Naive B cell (primary cell): ENCODE measurements at regions not wholly inside any gene's neighbourhood (a gene's known extent, or its start where the extent isn't known, plus 50 kb on each side); places are given as distances from the start of the nearest gene placed in this dataset.
"Not testable (repeated sequence)": the region's sequence is repeated elsewhere in the genome, so short reads cannot be mapped to it uniquely, and the experiment has no call there.

Experiments used
- ATAC-seq, 2 donors: fragments of 150-1000 bp; cut with Tn5 transposase; 2 replicates each; pipeline ENCODE4 v1.10.0; 2021; ENCODE audit warnings: low read depth in 2 of 2, mild to moderate bottlenecking in 2 of 2, moderate library complexity in 2 of 2
- DNase-seq: peaks from one replicate; pipeline ENCODE4 v3.0.0; 2022
- H3K27ac Mint-ChIP-seq, 6 donors: one replicate each; pipeline ENCODE4 v1.8.0; 2020 to 2022; ENCODE audit warnings: mild to moderate bottlenecking in 6 of 6, mixed read lengths in 6 of 6, moderate library complexity in 5 of 6, inconsistent platforms in 2 of 6
- H3K27me3 Mint-ChIP-seq, 3 donors: one replicate each; pipeline ENCODE4 v1.8.0; 2021 to 2022; ENCODE audit warnings: mixed read lengths in 3 of 3, mild to moderate bottlenecking in 1 of 3
- H3K36me3 Mint-ChIP-seq, 2 donors: one replicate each; pipeline ENCODE4 v1.8.0; 2020 to 2022; ENCODE audit warnings: mixed read lengths in 2 of 2, inconsistent platforms in 1 of 2, mild to moderate bottlenecking in 1 of 2
- H3K4me1 Mint-ChIP-seq, 3 donors: one replicate each; pipeline ENCODE4 v1.8.0; 2020 to 2022; ENCODE audit warnings: mixed read lengths in 3 of 3, inconsistent platforms in 1 of 3, mild to moderate bottlenecking in 1 of 3, moderate library complexity in 1 of 3
- H3K4me3 Mint-ChIP-seq, 8 donors: one replicate each; pipeline ENCODE4 v1.8.0; 2020 to 2022; ENCODE audit warnings: mild to moderate bottlenecking in 8 of 8, mixed read lengths in 8 of 8, moderate library complexity in 8 of 8, inconsistent platforms in 2 of 8
- H3K9me3 Mint-ChIP-seq, 7 donors: one replicate each; pipeline ENCODE4 v1.8.0; 2020 to 2022; ENCODE audit warnings: mixed read lengths in 7 of 7, mild to moderate bottlenecking in 5 of 7, inconsistent platforms in 2 of 7, moderate library complexity in 1 of 7

GRCh38 chr4:53959343-53960120, 104.9 kb downstream of the CHIC2 start:
- DNase-seq, result no peak
- Mint-ChIP-seq H3K36me3 (no peaks in the 10 kb centered on the region), H3K27me3 (no peaks in the 10 kb centered on the region), H3K27ac (peak overlapping the region in 1 of 6 donors; percentile 48), H3K9me3 (no peaks in the 10 kb centered on the region), H3K4me1 (no peaks in the 10 kb centered on the region), H3K4me3 (no peak overlapping the region)
- no peak for ATAC-seq

- H3K36me3 Mint-ChIP-seq, result no peaks in the 10 kb centered on the region
- H3K9me3 Mint-ChIP-seq, result no peaks in the 10 kb centered on the region
- no peaks in the 10 kb centered on the region for H3K4me1 Mint-ChIP-seq
- H3K4me3 Mint-ChIP-seq, result no peak overlapping the region
- H3K27me3 Mint-ChIP-seq, result no peaks in the 10 kb centered on the region
- no peak overlapping the region for H3K27ac Mint-ChIP-seq
- ATAC-seq (no peak), DNase-seq (no peak)
Observed at GRCh38 chr4:53956454-53956853, 108.0 kb downstream of the CHIC2 start.

- Mint-ChIP-seq H3K27ac (no peak overlapping the region), H3K4me1 (no peaks in the 10 kb centered on the region), H3K4me3 (no peak overlapping the region), H3K27me3 (no peaks in the 10 kb centered on the region), H3K9me3 (no peaks in the 10 kb centered on the region), H3K36me3 (no peaks in the 10 kb centered on the region)
- ATAC-seq (no peak), DNase-seq (no peak)
Observed at GRCh38 chr4:53956053-53956452, 108.4 kb downstream of the CHIC2 start.

- Mint-ChIP-seq H3K9me3 (no peaks in the 10 kb centered on the region), H3K4me1 (no peaks in the 10 kb centered on the region)
- no peak for DNase-seq
Observed at GRCh38 chr4:53951414-53951813, 113.0 kb downstream of the CHIC2 start.

GRCh38 chr4:53943345-53944085, 120.9 kb downstream of the CHIC2 start:
- Mint-ChIP-seq H3K27me3 (peaks cover 8 to 13% (median 11%) of the 10 kb centered on the region in 3 donors), H3K4me3 (no peak overlapping the region), H3K4me1 (no peaks in the 10 kb centered on the region), H3K27ac (no peak overlapping the region), H3K36me3 (no peaks in the 10 kb centered on the region), H3K9me3 (peaks cover 0 to 24% (median 15%) of the 10 kb centered on the region in 7 donors)
- DNase-seq (no peak), ATAC-seq (no peak)

More at GRCh38 chr4:53951414-53951813, 113.0 kb downstream of the CHIC2 start:
- ATAC-seq, result no peak
- Mint-ChIP-seq H3K4me3 (no peak overlapping the region), H3K27ac (no peak overlapping the region), H3K27me3 (peaks cover 0 to 11% (median 8%) of the 10 kb centered on the region in 3 donors), H3K36me3 (no peaks in the 10 kb centered on the region)

GRCh38 chr4:53942712-53943111, 121.7 kb downstream of the CHIC2 start:
- peaks cover 0 to 24% (median 15%) of the 10 kb centered on the region in 7 donors for H3K9me3 Mint-ChIP-seq
- H3K27me3 Mint-ChIP-seq, result peaks cover under 1 to 13% (median 4%) of the 10 kb centered on the region in 3 donors
- ATAC-seq (no peak), DNase-seq (no peak)
- H3K4me3 Mint-ChIP-seq, result no peak overlapping the region
- no peaks in the 10 kb centered on the region for H3K36me3 Mint-ChIP-seq
- H3K27ac Mint-ChIP-seq, result no peak overlapping the region
- no peaks in the 10 kb centered on the region for H3K4me1 Mint-ChIP-seq

- H3K4me1 Mint-ChIP-seq, result no peaks in the 10 kb centered on the region
- ATAC-seq (no peak), DNase-seq (no peak)
- H3K27me3 Mint-ChIP-seq, result peaks cover 0 to 13% (median 0%) of the 10 kb centered on the region in 3 donors
- H3K4me3 Mint-ChIP-seq, result no peak overlapping the region
- no peaks in the 10 kb centered on the region for H3K36me3 Mint-ChIP-seq
- H3K27ac Mint-ChIP-seq, result no peak overlapping the region
- peaks cover 0 to 24% (median 15%) of the 10 kb centered on the region in 7 donors for H3K9me3 Mint-ChIP-seq
Observed at GRCh38 chr4:53941331-53941730, 123.1 kb downstream of the CHIC2 start.

GRCh38 chr4:53939892-53940291, 124.5 kb downstream of the CHIC2 start:
- not testable (repeated sequence) for ATAC-seq, DNase-seq, H3K36me3 Mint-ChIP-seq, H3K4me1 Mint-ChIP-seq, H3K4me3 Mint-ChIP-seq, H3K27ac Mint-ChIP-seq
- peaks cover 0 to 22% (median 0%) of the 10 kb centered on the region in 3 donors for H3K27me3 Mint-ChIP-seq
- peaks cover 0 to 25% (median 15%) of the 10 kb centered on the region in 7 donors for H3K9me3 Mint-ChIP-seq

GRCh38 chr4:53937918-53938317, 126.5 kb downstream of the CHIC2 start:
- no peak overlapping the region for H3K4me3 Mint-ChIP-seq
- H3K4me1 Mint-ChIP-seq, result no peaks in the 10 kb centered on the region
- no peaks in the 10 kb centered on the region for H3K36me3 Mint-ChIP-seq
- no peak for DNase-seq
- peaks cover 3 to 26% (median 5%) of the 10 kb centered on the region in 3 donors for H3K27me3 Mint-ChIP-seq
- H3K9me3 Mint-ChIP-seq, result peaks cover 0 to 27% (median 20%) of the 10 kb centered on the region in 7 donors
- no peak overlapping the region for H3K27ac Mint-ChIP-seq
- ATAC-seq, result no peak

- Mint-ChIP-seq H3K36me3 (no peaks in the 10 kb centered on the region), H3K4me3 (no peak overlapping the region), H3K9me3 (peaks cover 0 to 27% (median 20%) of the 10 kb centered on the region in 7 donors), H3K27me3 (peaks cover 7 to 28% (median 9%) of the 10 kb centered on the region in 3 donors), H3K27ac (no peak overlapping the region), H3K4me1 (no peaks in the 10 kb centered on the region)
- DNase-seq (no peak), ATAC-seq (no peak)
Observed at GRCh38 chr4:53937327-53937726, 127.1 kb downstream of the CHIC2 start.

- no peaks in the 10 kb centered on the region for H3K4me1 Mint-ChIP-seq
- H3K27me3 Mint-ChIP-seq, result peaks cover 7 to 31% (median 19%) of the 10 kb centered on the region in 3 donors
- no peaks in the 10 kb centered on the region for H3K36me3 Mint-ChIP-seq
- H3K9me3 Mint-ChIP-seq, result peaks cover 0 to 25% (median 20%) of the 10 kb centered on the region in 7 donors
- no peak overlapping the region for H3K4me3 Mint-ChIP-seq
- DNase-seq (no peak), ATAC-seq (no peak)
- no peak overlapping the region for H3K27ac Mint-ChIP-seq
Observed at GRCh38 chr4:53935780-53936179, 128.6 kb downstream of the CHIC2 start.

GRCh38 chr4:53932796-53933610, 131.4 kb downstream of the CHIC2 start:
- Mint-ChIP-seq H3K27ac (no peak overlapping the region), H3K27me3 (peaks cover 7 to 24% (median 19%) of the 10 kb centered on the region in 3 donors), H3K4me3 (no peak overlapping the region), H3K36me3 (no peaks in the 10 kb centered on the region), H3K9me3 (peaks cover 0 to 7% (median 0%) of the 10 kb centered on the region in 7 donors), H3K4me1 (no peaks in the 10 kb centered on the region)
- DNase-seq (no peak), ATAC-seq (no peak)

- no peak for ATAC-seq
- Mint-ChIP-seq H3K4me1 (no peaks in the 10 kb centered on the region), H3K36me3 (no peaks in the 10 kb centered on the region), H3K9me3 (peaks cover 0 to 7% (median 0%) of the 10 kb centered on the region in 7 donors), H3K27ac (no peak overlapping the region), H3K4me3 (no peak overlapping the region), H3K27me3 (peaks cover 7 to 24% (median 19%) of the 10 kb centered on the region in 3 donors)
- DNase-seq, result no peak
Observed at GRCh38 chr4:53931461-53931961, 132.9 kb downstream of the CHIC2 start.
